GM23248 (cell line): ENCODE measurements at regions not wholly inside any gene's neighbourhood (a gene's known extent, or its start where the extent isn't known, plus 50 kb on each side); places are given as distances from the start of the nearest gene placed in this dataset.

ENCODE experiments used
- EZH2 ChIP-seq: fragments of 200-600 bp; sonication (generic); IDR thresholded peaks from 2 replicates; pipeline ENCODE4 v1.6.1; 2018; ENCODE audit warnings: antibody characterized with exemption, mild to moderate bottlenecking; ENCODE audit not compliant: insufficient read depth, poor library complexity, severe bottlenecking
- EZH2phosphoT487 ChIP-seq: fragments of 200-600 bp; sonication (generic); IDR thresholded peaks from 2 replicates; pipeline ENCODE4 v1.6.1; 2018; ENCODE audit warnings: antibody characterized with exemption, moderate library complexity, mild to moderate bottlenecking, low read depth; ENCODE audit not compliant: insufficient read depth

DNA sequence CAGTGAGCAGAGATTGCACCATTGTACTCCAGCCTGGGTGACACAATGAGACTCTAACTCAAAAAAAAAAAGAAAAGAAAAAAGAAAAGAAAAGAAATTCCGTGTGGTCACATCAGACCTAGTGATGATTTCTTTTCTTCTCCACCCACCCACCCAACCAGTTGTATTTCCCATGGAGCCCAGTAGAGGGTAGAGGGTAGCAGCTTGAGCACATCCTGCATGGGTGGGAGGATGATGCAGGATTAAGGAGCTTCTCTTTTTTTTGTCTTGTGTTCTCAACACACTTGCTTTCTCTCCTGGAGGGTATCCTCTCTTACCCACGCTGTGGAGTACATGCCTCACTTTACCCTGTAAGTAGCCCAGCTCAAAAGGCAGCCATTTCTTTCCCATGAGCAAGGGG, 118.6 kb upstream of the CARD11 start:
- TF ChIP-seq EZH2: no peak
- no peak for TF ChIP-seq EZH2phosphoT487
